BLaER1 treated with 17β-estradiol and CSF1 and Interleukin-3, amounts not matched to agents 10 nM and 100 nM (cell line): ENCODE measurements at regions not wholly inside any gene's neighbourhood (a gene's known extent, or its start where the extent isn't known, plus 50 kb on each side); places are given as distances from the start of the nearest gene placed in this dataset.
"Not testable (repeated sequence)": the region's sequence is repeated elsewhere in the genome, so short reads cannot be mapped to it uniquely, and the experiment has no call there.

Source experiments
- H3K27ac ChIP-seq, 11 experiments: shearing (Covaris generic); formaldehyde crosslinking; 2 replicates each; pipeline ENCODE4 v1.8.1; 2022
- H3K27me3 ChIP-seq, 11 experiments: shearing (Covaris generic); formaldehyde crosslinking; 2 replicates each; pipeline ENCODE4 v1.8.1; 2022
- H3K36me3 ChIP-seq, 11 experiments: shearing (Covaris generic); formaldehyde crosslinking; 2 replicates each; pipeline ENCODE4 v1.8.1; 2022
- H3K4me1 ChIP-seq, 10 experiments: shearing (Covaris generic); formaldehyde crosslinking; 2 replicates each; pipeline ENCODE4 v1.8.1; 2022
- H3K4me2 ChIP-seq, 11 experiments: shearing (Covaris generic); formaldehyde crosslinking; 2 replicates each; pipeline ENCODE4 v1.8.1; 2022
- H3K4me3 ChIP-seq, 10 experiments: shearing (Covaris generic); formaldehyde crosslinking; 2 replicates each; pipeline ENCODE4 v1.8.1; 2022
- H3K9ac ChIP-seq, 11 experiments: shearing (Covaris generic); formaldehyde crosslinking; 2 replicates each; pipeline ENCODE4 v1.8.1; 2022
- H3K9me3 ChIP-seq, 11 experiments: shearing (Covaris generic); formaldehyde crosslinking; replicated peaks in 1 of 11; 2 replicates each; pipeline ENCODE4 v1.8.1; 2022
- H4K20me1 ChIP-seq, 11 experiments: shearing (Covaris generic); formaldehyde crosslinking; 2 replicates each; pipeline ENCODE4 v1.8.1; 2022
- Cebpa-rat ChIP-seq, 11 experiments: shearing (Covaris generic); IDR thresholded peaks; 2 replicates each; pipeline ENCODE4 v1.8.1; 2022

GRCh38 chr5:108467563-108467962 is 85.7 kb upstream of the FBXL17 start:
- TF ChIP-seq Cebpa-rat (IDR thresholded peaks at IDR 0.05), result no peak
- H3K27ac ChIP-seq, result no peak overlapping the region
- H3K9me3 ChIP-seq, result peaks cover 0 to 4% (median 0%) of the 10 kb centered on the region in 11 experiments; a peak in 1 of 22 replicates
- no peaks in the 10 kb centered on the region for H3K36me3 ChIP-seq
- H4K20me1 ChIP-seq, result no peaks in the 10 kb centered on the region
- H3K4me3 ChIP-seq, result no peak overlapping the region
- H3K4me2 ChIP-seq, result no peak overlapping the region
- H3K27me3 ChIP-seq, result no peaks in the 10 kb centered on the region
- peaks cover 0 to 6% (median under 1%) of the 10 kb centered on the region in 10 experiments; a peak in 7 of 20 replicates for H3K4me1 ChIP-seq
- no peak overlapping the region for H3K9ac ChIP-seq

- no peak overlapping the region for H3K4me3 ChIP-seq
- peak overlapping the region; percentile 50 to 71 (median 57) for H3K4me2 ChIP-seq
- peaks cover 0 to 3% (median 0%) of the 10 kb centered on the region in 11 experiments; a peak in 1 of 22 replicates for H3K9me3 ChIP-seq
- TF ChIP-seq Cebpa-rat (IDR thresholded peaks at IDR 0.05), result no peak; a peak in 1 of 22 replicates
- H3K27me3 ChIP-seq, result no peaks in the 10 kb centered on the region
- peak overlapping the region in 9 of 11 experiments; percentile 6 to 66 (median 54); a peak in 15 of 22 replicates for H3K27ac ChIP-seq
- H3K4me1 ChIP-seq, result peaks cover 16 to 28% (median 22%) of the 10 kb centered on the region in 10 experiments
- H3K9ac ChIP-seq, result peak overlapping the region in 3 of 11 experiments; percentile 1 to 37 (median 36); a peak in 2 of 22 replicates
- no peaks in the 10 kb centered on the region for H4K20me1 ChIP-seq
- H3K36me3 ChIP-seq, result no peaks in the 10 kb centered on the region
These were observed 79.9 kb upstream of the FBXL17 start for GRCh38 chr5:108461628-108462367.

GRCh38 chr5:108459769-108460168 is 77.9 kb upstream of the FBXL17 start:
- no peaks in the 10 kb centered on the region for H3K36me3 ChIP-seq
- no peaks in the 10 kb centered on the region for H3K27me3 ChIP-seq
- no peak overlapping the region for H3K9ac ChIP-seq
- peaks cover 6 to 23% (median 17%) of the 10 kb centered on the region in 11 experiments; a peak in 21 of 22 replicates for H3K9me3 ChIP-seq
- H3K27ac ChIP-seq, result no peak overlapping the region
- no peak overlapping the region for H3K4me3 ChIP-seq
- peaks cover 16 to 28% (median 22%) of the 10 kb centered on the region in 10 experiments for H3K4me1 ChIP-seq
- H3K4me2 ChIP-seq, result no peak overlapping the region
- no peak for TF ChIP-seq Cebpa-rat (IDR thresholded peaks at IDR 0.05)
- H4K20me1 ChIP-seq, result no peaks in the 10 kb centered on the region

GRCh38 chr5:108451269-108451668 is 69.4 kb upstream of the FBXL17 start:
- no peak for TF ChIP-seq Cebpa-rat (IDR thresholded peaks at IDR 0.05)
- H3K9me3 ChIP-seq, result peaks cover 30 to 42% (median 37%) of the 10 kb centered on the region in 11 experiments
- H3K27me3 ChIP-seq, result no peaks in the 10 kb centered on the region
- H3K4me2 ChIP-seq, result no peak overlapping the region
- H3K36me3 ChIP-seq, result 0 out of 22 replicates have a peak, but pooled peaks cover 0 to 3% (median 0%) of the 10 kb centered on the region in 11 experiments
- no peak overlapping the region for H3K27ac ChIP-seq
- no peak overlapping the region for H3K4me3 ChIP-seq
- H3K9ac ChIP-seq, result no peak overlapping the region
- H4K20me1 ChIP-seq, result no peaks in the 10 kb centered on the region
- no peaks in the 10 kb centered on the region for H3K4me1 ChIP-seq

GRCh38 chr5:108444130-108444529 is 62.2 kb upstream of the FBXL17 start:
- H3K4me2 ChIP-seq, H3K4me1 ChIP-seq, H3K36me3 ChIP-seq, H4K20me1 ChIP-seq, H3K4me3 ChIP-seq, H3K27ac ChIP-seq, H3K9ac ChIP-seq, H3K27me3 ChIP-seq: not testable (repeated sequence)
- H3K9me3 ChIP-seq, result peaks cover 5 to 31% (median 10%) of the 10 kb centered on the region in 11 experiments; a peak in 17 of 22 replicates

- H3K9me3 ChIP-seq, result peaks cover 5 to 31% (median 10%) of the 10 kb centered on the region in 11 experiments; a peak in 17 of 22 replicates
- H3K4me1 ChIP-seq, H3K4me3 ChIP-seq, H3K27me3 ChIP-seq, H3K9ac ChIP-seq, H3K36me3 ChIP-seq, H3K4me2 ChIP-seq, H4K20me1 ChIP-seq, H3K27ac ChIP-seq: not testable (repeated sequence)
These were observed 60.3 kb upstream of the FBXL17 start for GRCh38 chr5:108442063-108442651.

GRCh38 chr5:108437425-108437824 is 55.5 kb upstream of the FBXL17 start:
- Histone ChIP-seq H3K4me3 (no peak overlapping the region), H3K4me2 (no peak overlapping the region), H3K9me3 (peaks cover 0 to 13% (median 8%) of the 10 kb centered on the region in 11 experiments; a peak in 13 of 22 replicates), H3K4me1 (peaks cover 5 to 10% (median 8%) of the 10 kb centered on the region in 10 experiments; a peak in 19 of 20 replicates), H3K9ac (no peak overlapping the region), H3K36me3 (no peaks in the 10 kb centered on the region), H3K27me3 (no peaks in the 10 kb centered on the region), H3K27ac (no peak overlapping the region), H4K20me1 (no peaks in the 10 kb centered on the region)
- no peak for TF ChIP-seq Cebpa-rat (IDR thresholded peaks at IDR 0.05)

- Histone ChIP-seq H3K4me1 (peaks cover 9 to 17% (median 15%) of the 10 kb centered on the region in 10 experiments; a peak in 19 of 20 replicates), H3K27ac (no peak overlapping the region), H3K27me3 (no peaks in the 10 kb centered on the region), H3K4me2 (no peak overlapping the region), H3K36me3 (no peaks in the 10 kb centered on the region), H3K9me3 (peaks cover 0 to 6% (median under 1%) of the 10 kb centered on the region in 11 experiments; a peak in 6 of 22 replicates), H4K20me1 (no peaks in the 10 kb centered on the region), H3K9ac (no peak overlapping the region), H3K4me3 (no peak overlapping the region)
- TF ChIP-seq Cebpa-rat (IDR thresholded peaks at IDR 0.05), result no peak
These were observed 54.8 kb upstream of the FBXL17 start for GRCh38 chr5:108436696-108437095.

- Histone ChIP-seq H3K9me3 (no peaks in the 10 kb centered on the region), H3K36me3 (no peaks in the 10 kb centered on the region), H3K9ac (no peak overlapping the region), H3K27me3 (no peaks in the 10 kb centered on the region), H3K27ac (no peak overlapping the region), H4K20me1 (no peaks in the 10 kb centered on the region), H3K4me3 (no peak overlapping the region), H3K4me2 (no peak overlapping the region), H3K4me1 (peaks cover 9 to 25% (median 18%) of the 10 kb centered on the region in 10 experiments; a peak in 19 of 20 replicates)
- no peak for TF ChIP-seq Cebpa-rat (IDR thresholded peaks at IDR 0.05)
These were observed 51.7 kb upstream of the FBXL17 start for GRCh38 chr5:108433600-108433999.
